Hematopoietic multipotent progenitor cell treated with erythropoietin and hydrocortisone succinate and interleukin-3 and kit ligand, for 6 days (in vitro differentiated cells): ENCODE measurements at regions not wholly inside any gene's neighbourhood (a gene's known extent, or its start where the extent isn't known, plus 50 kb on each side); places are given as distances from the start of the nearest gene placed in this dataset.

Experiments
- DNase-seq: peaks from one replicate; pipeline ENCODE4 v3.0.0-alpha.2; 2015

- DNase-seq: peak; percentile 18
Observed at GRCh38 chr4:41318839-41319530, 62.3 kb downstream of the UCHL1 start.

- DNase-seq: no peak
Observed at GRCh38 chr4:41319553-41319952, 62.8 kb downstream of the UCHL1 start.

- no peak for DNase-seq
Observed at GRCh38 chr4:41320278-41320677, 63.5 kb downstream of the UCHL1 start.

GRCh38 chr4:41320786-41321185 is 64.1 kb downstream of the UCHL1 start:
- DNase-seq: no peak

- DNase-seq: no peak
Observed at GRCh38 chr4:41321216-41321945, 64.7 kb downstream of the UCHL1 start.

GRCh38 chr4:41322617-41323016 is 65.9 kb downstream of the UCHL1 start:
- no peak for DNase-seq

GRCh38 chr4:41323179-41323578 is 66.5 kb downstream of the UCHL1 start:
- no peak for DNase-seq

GRCh38 chr4:41323706-41324105 is 67.0 kb downstream of the UCHL1 start:
- DNase-seq: peak; percentile 44

- no peak for DNase-seq
Observed at GRCh38 chr4:41324861-41325260, 68.1 kb downstream of the UCHL1 start.

- no peak for DNase-seq
Observed at GRCh38 chr4:41325901-41326300, 69.2 kb downstream of the UCHL1 start.

- no peak for DNase-seq
Observed at GRCh38 chr4:41326776-41327175, 70.0 kb downstream of the UCHL1 start.

GRCh38 chr4:41327770-41328169 is 71.0 kb downstream of the UCHL1 start:
- no peak for DNase-seq

- DNase-seq: no peak
Observed at GRCh38 chr4:41329361-41329760, 72.6 kb downstream of the UCHL1 start.

GRCh38 chr4:41331224-41331623 is 74.5 kb downstream of the UCHL1 start:
- DNase-seq: no peak

GRCh38 chr4:41332510-41333054 is 75.9 kb downstream of the UCHL1 start:
- DNase-seq: no peak

- DNase-seq: no peak
Observed at GRCh38 chr4:41334182-41334581, 77.5 kb downstream of the UCHL1 start.

GRCh38 chr4:41339812-41340809 is 83.4 kb downstream of the UCHL1 start:
- no peak for DNase-seq

GRCh38 chr4:41346306-41347061 is 89.8 kb downstream of the UCHL1 start:
- DNase-seq: no peak

- DNase-seq: no peak
Observed at GRCh38 chr4:41349021-41349420, 92.3 kb downstream of the UCHL1 start.

GRCh38 chr4:41358647-41359421 is 102.1 kb downstream of the UCHL1 start:
- DNase-seq: no peak

- DNase-seq: no peak
Observed at GRCh38 chr4:41359422-41359775, 102.7 kb downstream of the UCHL1 start.

- no peak for DNase-seq
Observed at GRCh38 chr4:41359836-41360213, 103.1 kb downstream of the UCHL1 start.
